ENCODE measurements at regions not wholly inside any gene's neighbourhood (a gene's known extent, or its start where the extent isn't known, plus 50 kb on each side); places are given as distances from the start of the nearest gene placed in this dataset.

DNA sequence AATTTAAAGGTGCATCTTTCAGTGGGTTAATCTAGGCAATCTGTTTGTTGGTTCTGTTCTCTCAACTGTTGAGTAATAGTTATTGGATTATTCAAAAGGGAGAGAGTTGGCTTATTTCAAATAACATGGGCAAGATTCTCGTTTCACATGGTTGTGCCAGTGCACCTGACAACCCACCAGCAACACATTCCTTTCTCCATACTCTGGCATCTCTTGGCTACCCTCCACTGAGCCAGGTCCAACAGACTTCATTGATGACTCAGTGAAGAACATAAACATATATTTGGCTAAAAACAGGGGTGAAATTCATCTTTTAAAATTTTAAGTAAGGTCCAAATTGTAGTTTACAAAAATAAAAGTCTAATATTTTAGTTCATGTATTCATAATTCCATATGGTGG lies 967.2 kb downstream of the RPA4 start:
- Mint-ChIP-seq H3K27ac (no peak overlapping the region), H3K4me1 (peaks cover 16% of the 10 kb centered on the region), H3K9me3 (peaks cover 34% of the 10 kb centered on the region), H3K36me3 (peaks cover 5% of the 10 kb centered on the region), H3K27me3 (ENCODE audit: low read depth) (no peaks in the 10 kb centered on the region), H3K4me3 (no peak overlapping the region)
- DNase-seq (ENCODE audit: low spot score in 2 of 2, unreplicated experiment in 2 of 2) = no peak
- TF ChIP-seq, protein P1, sequence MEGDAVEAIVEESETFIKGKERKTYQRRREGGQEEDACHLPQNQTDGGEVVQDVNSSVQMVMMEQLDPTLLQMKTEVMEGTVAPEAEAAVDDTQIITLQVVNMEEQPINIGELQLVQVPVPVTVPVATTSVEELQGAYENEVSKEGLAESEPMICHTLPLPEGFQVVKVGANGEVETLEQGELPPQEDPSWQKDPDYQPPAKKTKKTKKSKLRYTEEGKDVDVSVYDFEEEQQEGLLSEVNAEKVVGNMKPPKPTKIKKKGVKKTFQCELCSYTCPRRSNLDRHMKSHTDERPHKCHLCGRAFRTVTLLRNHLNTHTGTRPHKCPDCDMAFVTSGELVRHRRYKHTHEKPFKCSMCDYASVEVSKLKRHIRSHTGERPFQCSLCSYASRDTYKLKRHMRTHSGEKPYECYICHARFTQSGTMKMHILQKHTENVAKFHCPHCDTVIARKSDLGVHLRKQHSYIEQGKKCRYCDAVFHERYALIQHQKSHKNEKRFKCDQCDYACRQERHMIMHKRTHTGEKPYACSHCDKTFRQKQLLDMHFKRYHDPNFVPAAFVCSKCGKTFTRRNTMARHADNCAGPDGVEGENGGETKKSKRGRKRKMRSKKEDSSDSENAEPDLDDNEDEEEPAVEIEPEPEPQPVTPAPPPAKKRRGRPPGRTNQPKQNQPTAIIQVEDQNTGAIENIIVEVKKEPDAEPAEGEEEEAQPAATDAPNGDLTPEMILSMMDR (IDR thresholded peaks at IDR 0.05; ENCODE audit: unreplicated experiment) = no peak

DNA sequence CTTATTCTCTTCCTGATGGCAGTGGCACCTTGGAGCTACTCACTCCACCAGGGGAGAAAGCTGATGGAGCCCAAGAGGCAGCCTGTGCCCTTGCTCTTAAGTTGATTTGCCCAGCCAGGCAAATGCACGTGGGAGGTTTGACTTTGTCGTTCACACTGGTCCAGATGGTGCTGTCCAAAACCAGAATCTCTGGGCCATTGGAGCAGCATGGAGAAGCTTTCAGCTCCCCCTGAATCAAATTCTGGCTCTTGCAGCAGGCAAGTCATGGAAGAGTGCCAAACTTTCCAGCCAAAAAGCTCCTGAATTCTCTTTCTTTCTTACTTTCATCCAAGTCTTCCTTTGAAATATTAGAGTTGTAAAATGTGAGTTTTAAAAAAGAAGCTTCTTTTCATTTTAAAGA lies 970.4 kb downstream of the RPA4 start:
- Mint-ChIP-seq H3K4me1 (peaks cover 16% of the 10 kb centered on the region), H3K27ac (no peak overlapping the region)
- no peak for DNase-seq (ENCODE audit: low spot score in 2 of 2, unreplicated experiment in 2 of 2)

DNA sequence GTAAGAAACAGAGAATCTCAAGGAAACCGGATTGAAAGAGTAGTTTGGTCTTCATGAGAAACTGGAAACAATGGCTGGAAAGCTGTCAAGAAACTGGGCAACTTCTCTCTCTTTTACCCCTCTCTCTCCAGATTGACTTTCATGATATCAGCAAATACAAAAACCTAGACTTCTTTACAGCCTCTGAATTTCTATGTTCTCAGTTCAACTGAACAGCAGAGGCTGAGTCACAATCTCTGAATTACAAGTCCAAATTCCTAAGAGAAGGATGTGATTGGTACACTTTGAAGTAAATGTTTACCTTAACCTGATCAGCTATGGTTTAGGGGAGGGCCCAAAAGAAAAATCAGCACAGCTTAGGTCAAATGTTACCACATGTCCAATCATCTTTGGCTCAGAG lies 974.9 kb downstream of the RPA4 start:
- Mint-ChIP-seq H3K9me3 (no peaks in the 10 kb centered on the region), H3K27ac (no peak overlapping the region), H3K27me3 (ENCODE audit: low read depth) (no peaks in the 10 kb centered on the region), H3K4me3 (no peak overlapping the region), H3K36me3 (no peaks in the 10 kb centered on the region), H3K4me1 (peaks cover 24% of the 10 kb centered on the region)
- DNase-seq (ENCODE audit: low spot score in 2 of 2, unreplicated experiment in 2 of 2) = no peak
- TF ChIP-seq, protein P1 (IDR thresholded peaks at IDR 0.05; ENCODE audit: unreplicated experiment) = no peak

More for the DNA sequence above, 970.4 kb downstream of the RPA4 start:
- Mint-ChIP-seq H3K36me3 (no peaks in the 10 kb centered on the region), H3K4me3 (no peak overlapping the region), H3K27me3 (ENCODE audit: low read depth) (no peaks in the 10 kb centered on the region), H3K9me3 (peaks cover 6% of the 10 kb centered on the region)
- TF ChIP-seq, protein P1 (IDR thresholded peaks at IDR 0.05; ENCODE audit: unreplicated experiment) = no peak

DNA sequence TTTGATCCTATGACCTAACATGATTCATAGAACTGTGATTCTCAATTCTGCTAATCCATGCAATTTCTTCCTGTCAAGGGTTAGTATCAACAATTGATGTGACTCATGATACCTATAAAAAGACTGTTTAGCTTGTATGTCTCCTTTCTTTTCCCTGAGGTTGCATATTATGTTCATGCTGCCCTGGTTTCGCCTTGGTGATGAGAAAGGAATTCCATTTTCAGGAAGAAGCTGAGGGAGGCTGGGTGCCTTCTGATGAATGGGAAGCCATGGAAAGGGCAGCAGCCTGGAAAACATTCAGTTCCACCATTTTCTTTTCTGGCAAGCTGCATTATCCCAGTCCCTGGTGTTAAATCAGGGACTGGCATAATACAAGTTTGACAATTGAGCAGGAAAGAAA lies 976.5 kb downstream of the RPA4 start:
- H3K27ac Mint-ChIP-seq = no peak overlapping the region
- H3K4me1 Mint-ChIP-seq = peaks cover 11% of the 10 kb centered on the region
- TF ChIP-seq, protein P1 (IDR thresholded peaks at IDR 0.05; ENCODE audit: unreplicated experiment) = no peak
- H3K9me3 Mint-ChIP-seq = no peaks in the 10 kb centered on the region
- H3K4me3 Mint-ChIP-seq = no peak overlapping the region
- no peaks in the 10 kb centered on the region for H3K27me3 Mint-ChIP-seq (ENCODE audit: low read depth)
- DNase-seq (ENCODE audit: low spot score in 2 of 2, unreplicated experiment in 2 of 2) = no peak
- H3K36me3 Mint-ChIP-seq = no peaks in the 10 kb centered on the region

DNA sequence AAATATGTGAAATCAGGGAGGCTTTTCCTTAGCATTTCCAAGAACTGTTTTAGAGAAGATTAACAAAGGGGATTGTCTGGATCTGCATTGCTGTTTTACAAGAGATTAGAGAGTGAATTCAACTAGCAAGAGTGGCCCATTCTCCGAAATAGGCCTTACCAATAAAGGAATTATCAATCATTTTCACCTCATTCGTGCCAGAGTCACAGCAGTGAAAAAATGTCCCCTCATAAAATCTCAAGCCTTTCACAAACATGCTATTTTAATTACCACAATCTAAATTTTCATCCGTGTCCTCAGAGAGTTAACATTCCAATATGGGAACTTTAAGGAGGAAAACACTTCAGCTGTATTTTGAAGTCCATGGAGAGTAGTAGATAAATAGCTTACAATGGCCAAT lies 979.6 kb downstream of the RPA4 start:
- no peak overlapping the region for H3K27ac Mint-ChIP-seq
- no peaks in the 10 kb centered on the region for H3K36me3 Mint-ChIP-seq
- peaks cover 17% of the 10 kb centered on the region for H3K4me1 Mint-ChIP-seq
- DNase-seq (ENCODE audit: low spot score in 2 of 2, unreplicated experiment in 2 of 2) = no peak
- no peaks in the 10 kb centered on the region for H3K27me3 Mint-ChIP-seq (ENCODE audit: low read depth)
- no peaks in the 10 kb centered on the region for H3K9me3 Mint-ChIP-seq
- TF ChIP-seq, protein P1 (IDR thresholded peaks at IDR 0.05; ENCODE audit: unreplicated experiment) = no peak
- H3K4me3 Mint-ChIP-seq = no peak overlapping the region

DNA sequence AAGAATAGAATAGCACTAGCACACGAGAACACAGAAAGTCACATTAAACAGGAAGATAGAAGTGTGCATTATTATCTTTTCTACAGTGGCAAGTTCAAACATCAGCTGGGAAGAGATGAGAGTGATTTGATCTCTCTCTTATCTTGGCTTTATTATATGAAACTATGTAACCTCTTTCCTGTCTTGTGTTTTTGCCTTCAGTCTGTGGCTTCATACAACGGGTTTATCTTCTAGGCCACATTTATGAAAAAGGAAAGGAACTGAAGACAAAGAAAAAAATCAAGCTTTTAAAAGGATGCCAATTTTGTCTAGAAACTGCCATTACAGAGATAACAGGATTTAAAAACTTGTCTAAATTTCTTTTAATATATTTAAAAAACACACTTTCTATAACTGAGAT lies 983.6 kb downstream of the RPA4 start:
- peaks cover 17% of the 10 kb centered on the region for H3K4me1 Mint-ChIP-seq
- no peak overlapping the region for H3K4me3 Mint-ChIP-seq
- H3K27me3 Mint-ChIP-seq (ENCODE audit: low read depth) = no peaks in the 10 kb centered on the region
- H3K27ac Mint-ChIP-seq = no peak overlapping the region
- no peak for DNase-seq (ENCODE audit: low spot score in 2 of 2, unreplicated experiment in 2 of 2)
- TF ChIP-seq, protein P1 (IDR thresholded peaks at IDR 0.05; ENCODE audit: unreplicated experiment) = no peak
- H3K36me3 Mint-ChIP-seq = no peaks in the 10 kb centered on the region
- H3K9me3 Mint-ChIP-seq = no peaks in the 10 kb centered on the region

All from mesothelial cell of epicardium (in vitro differentiated cells).